PC-9 (cell line): ENCODE measurements at regions not wholly inside any gene's neighbourhood (a gene's known extent, or its start where the extent isn't known, plus 50 kb on each side); places are given as distances from the start of the nearest gene placed in this dataset.
"Not testable (repeated sequence)": the region's sequence is repeated elsewhere in the genome, so short reads cannot be mapped to it uniquely, and the experiment has no call there.

Experiments used
- EZH2 ChIP-seq: fragments of 200-600 bp; sonication (generic); IDR thresholded peaks from 2 replicates; pipeline ENCODE4 v1.8.0; 2017; ENCODE audit warnings: antibody characterized with exemption, low read depth
- TF ChIP-seq, protein P1 (sequence below): fragments of 200-600 bp; sonication (generic); conservative IDR thresholded peaks from 2 replicates; pipeline ENCODE4 v1.6.1; 2017; ENCODE audit warnings: mixed run types, antibody characterized with exemption, mild to moderate bottlenecking, moderate library complexity

DNA sequence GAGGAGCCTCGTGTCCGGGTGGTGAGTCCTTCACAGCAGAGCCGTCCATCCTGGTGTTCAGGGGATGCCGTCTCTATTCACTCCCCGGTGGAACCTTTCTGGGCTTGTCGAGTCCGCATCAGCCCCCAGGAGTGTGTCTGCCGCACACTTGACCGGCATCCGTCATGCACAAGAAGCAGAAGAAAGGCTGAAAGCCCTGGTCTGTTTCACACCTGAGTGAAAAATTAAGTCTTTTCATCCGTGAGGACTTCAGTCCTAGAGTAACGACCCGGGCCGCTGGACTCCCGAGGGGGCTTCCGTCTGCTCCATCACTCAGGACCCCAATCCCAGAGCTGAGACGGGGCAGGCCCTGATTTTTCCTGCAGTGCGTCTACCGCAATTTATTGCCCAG is 332.2 kb downstream of the ADGRD1 start:
- TF ChIP-seq, protein P1, sequence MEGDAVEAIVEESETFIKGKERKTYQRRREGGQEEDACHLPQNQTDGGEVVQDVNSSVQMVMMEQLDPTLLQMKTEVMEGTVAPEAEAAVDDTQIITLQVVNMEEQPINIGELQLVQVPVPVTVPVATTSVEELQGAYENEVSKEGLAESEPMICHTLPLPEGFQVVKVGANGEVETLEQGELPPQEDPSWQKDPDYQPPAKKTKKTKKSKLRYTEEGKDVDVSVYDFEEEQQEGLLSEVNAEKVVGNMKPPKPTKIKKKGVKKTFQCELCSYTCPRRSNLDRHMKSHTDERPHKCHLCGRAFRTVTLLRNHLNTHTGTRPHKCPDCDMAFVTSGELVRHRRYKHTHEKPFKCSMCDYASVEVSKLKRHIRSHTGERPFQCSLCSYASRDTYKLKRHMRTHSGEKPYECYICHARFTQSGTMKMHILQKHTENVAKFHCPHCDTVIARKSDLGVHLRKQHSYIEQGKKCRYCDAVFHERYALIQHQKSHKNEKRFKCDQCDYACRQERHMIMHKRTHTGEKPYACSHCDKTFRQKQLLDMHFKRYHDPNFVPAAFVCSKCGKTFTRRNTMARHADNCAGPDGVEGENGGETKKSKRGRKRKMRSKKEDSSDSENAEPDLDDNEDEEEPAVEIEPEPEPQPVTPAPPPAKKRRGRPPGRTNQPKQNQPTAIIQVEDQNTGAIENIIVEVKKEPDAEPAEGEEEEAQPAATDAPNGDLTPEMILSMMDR, result not testable (repeated sequence)
- TF ChIP-seq EZH2, result not testable (repeated sequence)
